Bronchial epithelial cell (primary cell): ENCODE measurements at regions not wholly inside any gene's neighbourhood (a gene's known extent, or its start where the extent isn't known, plus 50 kb on each side); places are given as distances from the start of the nearest gene placed in this dataset.
A peak's percentile ranks its signal among the peaks of the same experiment; 100 is the strongest.

Experiments
- DNase-seq: peaks from one replicate; pipeline ENCODE4 v3.0.0-alpha.2; 2010; ENCODE audit warnings: low read depth
- FAIRE-seq: peaks from 2 replicates; lab custom pipeline; 2011; peaks lifted over from hg19 to GRCh38; lab: Jason Lieb, UNC
- H3K27me3 ChIP-seq: 2 replicates; pipeline ENCODE4 v1.5.1; 2011; ENCODE audit warnings: low read length; ENCODE audit not compliant: control insufficient read depth, insufficient read depth
- H3K36me3 ChIP-seq: 2 replicates; pipeline ENCODE4 v1.5.1; 2011; ENCODE audit warnings: low read length; ENCODE audit not compliant: control insufficient read depth, insufficient read depth
- H3K4me3 ChIP-seq: 2 replicates; pipeline ENCODE4 v1.5.1; 2011; ENCODE audit warnings: mild to moderate bottlenecking, low read depth, low read length, control low read depth
- TF ChIP-seq, protein P1 (sequence below): IDR thresholded peaks from 2 replicates; pipeline ENCODE4 v1.5.1; 2011; ENCODE audit warnings: mild to moderate bottlenecking, moderate library complexity, low read length, control low read depth, inconsistent platforms; ENCODE audit not compliant: insufficient read depth, severe bottlenecking

DNA sequence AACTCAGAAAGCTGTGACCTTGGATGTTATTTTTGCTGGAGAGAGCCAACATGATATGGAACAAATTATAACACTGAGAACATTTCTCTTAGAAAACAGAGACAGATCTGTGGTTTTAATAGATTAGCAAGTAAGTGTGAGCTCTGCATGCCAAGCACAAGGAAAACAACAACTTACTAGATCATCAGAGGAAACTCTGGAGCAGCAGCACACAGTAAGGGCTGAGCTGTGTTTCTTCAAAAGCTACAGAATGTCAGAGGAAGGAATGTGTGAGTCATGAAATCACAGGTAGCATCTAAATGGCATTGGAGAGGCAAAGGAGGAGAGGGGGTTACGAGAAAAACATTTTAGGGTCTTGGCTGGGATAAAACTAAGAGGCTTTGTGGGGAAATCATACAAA lies 283.4 kb upstream of the FZD8 start:
- peak; percentile 37 for DNase-seq
- Histone ChIP-seq H3K36me3 (no peaks in the 10 kb centered on the region), H3K4me3 (no peak overlapping the region), H3K27me3 (no peaks in the 10 kb centered on the region)
- TF ChIP-seq, protein P1, sequence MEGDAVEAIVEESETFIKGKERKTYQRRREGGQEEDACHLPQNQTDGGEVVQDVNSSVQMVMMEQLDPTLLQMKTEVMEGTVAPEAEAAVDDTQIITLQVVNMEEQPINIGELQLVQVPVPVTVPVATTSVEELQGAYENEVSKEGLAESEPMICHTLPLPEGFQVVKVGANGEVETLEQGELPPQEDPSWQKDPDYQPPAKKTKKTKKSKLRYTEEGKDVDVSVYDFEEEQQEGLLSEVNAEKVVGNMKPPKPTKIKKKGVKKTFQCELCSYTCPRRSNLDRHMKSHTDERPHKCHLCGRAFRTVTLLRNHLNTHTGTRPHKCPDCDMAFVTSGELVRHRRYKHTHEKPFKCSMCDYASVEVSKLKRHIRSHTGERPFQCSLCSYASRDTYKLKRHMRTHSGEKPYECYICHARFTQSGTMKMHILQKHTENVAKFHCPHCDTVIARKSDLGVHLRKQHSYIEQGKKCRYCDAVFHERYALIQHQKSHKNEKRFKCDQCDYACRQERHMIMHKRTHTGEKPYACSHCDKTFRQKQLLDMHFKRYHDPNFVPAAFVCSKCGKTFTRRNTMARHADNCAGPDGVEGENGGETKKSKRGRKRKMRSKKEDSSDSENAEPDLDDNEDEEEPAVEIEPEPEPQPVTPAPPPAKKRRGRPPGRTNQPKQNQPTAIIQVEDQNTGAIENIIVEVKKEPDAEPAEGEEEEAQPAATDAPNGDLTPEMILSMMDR, result no peak
- no peak for FAIRE-seq

DNA sequence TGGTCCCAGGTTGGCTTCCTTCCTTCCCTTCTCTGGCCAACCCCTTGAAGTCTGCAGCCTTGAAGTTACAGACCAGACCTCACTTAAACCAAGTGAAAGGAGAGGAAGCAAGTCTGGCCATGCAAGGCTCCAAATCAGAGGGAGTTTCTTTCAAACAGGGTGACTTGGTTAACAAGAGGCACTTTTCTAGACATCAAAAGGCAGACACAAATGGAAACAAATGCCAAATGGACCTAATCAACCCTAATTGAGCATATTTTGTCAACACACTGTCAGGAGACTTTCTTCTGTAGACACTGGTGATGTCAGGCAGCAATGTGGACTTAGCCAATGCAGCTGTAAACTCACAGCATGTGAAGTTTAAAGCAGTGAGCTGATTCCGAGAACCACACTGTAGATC lies 282.7 kb upstream of the FZD8 start:
- FAIRE-seq (no peak), DNase-seq (no peak)
- H3K4me3 ChIP-seq, result no peak overlapping the region
- TF ChIP-seq, protein P1, result no peak
- no peaks in the 10 kb centered on the region for H3K27me3 ChIP-seq
- no peaks in the 10 kb centered on the region for H3K36me3 ChIP-seq

DNA sequence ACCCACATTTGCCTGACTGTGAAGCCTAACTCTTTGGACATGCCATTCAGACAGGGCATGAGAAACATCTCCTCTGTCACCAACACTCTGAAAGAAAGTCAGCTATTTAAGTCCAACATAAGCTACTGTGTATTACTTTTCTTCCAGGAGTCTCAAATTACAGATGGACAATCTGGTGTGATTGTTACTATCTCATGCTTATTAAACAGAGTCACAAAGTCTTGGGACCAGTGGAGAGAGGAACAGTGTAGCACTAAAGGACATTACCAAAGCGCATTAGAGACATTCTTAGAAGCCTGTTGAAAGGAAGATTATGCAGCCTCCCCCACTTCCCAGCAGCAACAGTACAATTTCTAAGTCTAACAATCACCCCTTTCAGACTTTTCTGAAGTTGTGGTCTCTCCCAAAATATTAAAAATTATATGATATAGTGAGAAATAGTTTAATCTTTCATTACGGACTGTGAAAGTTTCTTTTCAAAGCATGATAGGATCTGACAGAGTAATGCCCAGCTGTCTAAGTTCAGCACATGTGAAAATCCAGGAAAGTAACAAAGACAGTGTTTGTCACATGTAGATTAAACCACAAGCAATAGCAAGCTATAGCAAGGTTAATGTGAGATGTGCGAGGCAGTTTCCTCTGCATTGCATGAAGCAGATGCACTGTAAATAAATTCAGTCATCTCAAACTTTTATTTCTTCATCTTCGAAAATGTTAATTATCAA lies 280.9 kb upstream of the FZD8 start:
- FAIRE-seq, result peak; percentile 50
- TF ChIP-seq, protein P1, result no peak
- Histone ChIP-seq H3K4me3 (no peak overlapping the region), H3K27me3 (no peaks in the 10 kb centered on the region), H3K36me3 (no peaks in the 10 kb centered on the region)
- no peak for DNase-seq

DNA sequence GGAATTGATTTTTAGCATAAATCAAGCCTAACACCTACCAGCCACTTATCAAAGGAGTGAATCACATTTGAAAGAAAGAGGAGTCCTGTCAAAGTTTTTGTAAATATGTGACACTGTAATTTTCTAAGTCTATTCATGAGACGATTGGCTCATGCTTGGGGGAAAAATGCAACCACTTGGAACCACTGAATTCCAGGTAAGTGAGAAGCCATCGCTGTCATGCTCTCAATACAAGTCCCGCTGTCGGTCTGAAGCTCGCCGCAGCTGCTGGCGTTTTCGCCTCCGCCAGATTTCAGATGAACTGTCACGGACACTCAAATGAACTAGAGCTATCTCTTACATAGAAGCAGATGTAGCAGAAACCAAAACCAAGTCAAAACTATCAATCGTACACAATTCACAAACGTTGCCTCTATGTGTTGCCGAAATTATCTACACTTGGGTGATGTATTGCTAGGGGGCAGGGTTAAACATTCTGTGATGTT lies 279.8 kb upstream of the FZD8 start:
- Histone ChIP-seq H3K4me3 (no peak overlapping the region), H3K27me3 (no peaks in the 10 kb centered on the region), H3K36me3 (no peaks in the 10 kb centered on the region)
- FAIRE-seq, result no peak
- TF ChIP-seq, protein P1, result no peak
- DNase-seq, result no peak

DNA sequence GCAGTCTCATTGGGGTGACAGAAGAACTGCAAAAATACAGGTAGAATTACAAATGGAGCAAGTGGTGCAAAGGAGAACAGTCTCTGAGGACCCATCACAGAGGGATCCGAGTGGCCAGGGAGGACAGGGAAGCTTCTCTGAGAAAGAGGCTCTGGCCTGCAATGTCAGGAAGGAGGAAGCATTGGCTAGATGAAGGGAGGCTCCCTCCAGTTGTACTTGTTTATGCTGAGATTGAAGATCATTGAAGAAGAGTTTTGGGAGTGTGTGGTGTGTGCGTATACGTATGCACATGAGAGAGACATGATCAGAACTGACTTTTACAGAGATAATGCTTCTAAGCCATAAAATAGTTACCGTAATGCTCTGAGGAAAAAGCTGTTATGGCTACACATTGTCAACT lies 274.7 kb upstream of the FZD8 start:
- DNase-seq (no peak), FAIRE-seq (no peak)
- Histone ChIP-seq H3K27me3 (no peaks in the 10 kb centered on the region), H3K36me3 (no peaks in the 10 kb centered on the region), H3K4me3 (no peak overlapping the region)
- TF ChIP-seq, protein P1, result peak; percentile 28

DNA sequence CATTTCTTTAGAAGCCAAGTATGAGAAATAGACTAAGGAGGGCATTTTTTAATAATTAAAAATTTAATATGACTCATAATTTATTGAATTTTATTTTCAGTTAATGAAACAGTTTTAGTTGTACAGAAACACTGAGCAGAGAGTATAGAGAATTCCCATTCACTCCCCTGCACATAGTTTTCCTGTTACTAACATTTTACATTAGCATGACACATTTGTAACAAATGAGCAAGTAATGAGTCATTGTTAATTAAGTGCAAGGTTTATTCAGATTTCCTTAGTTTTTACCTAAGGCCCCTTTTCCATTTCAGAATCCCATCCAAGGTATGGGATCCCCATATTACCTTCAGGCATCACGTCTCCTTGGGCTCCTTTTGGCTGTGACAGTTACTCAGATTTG lies 271.5 kb upstream of the FZD8 start:
- H3K36me3 ChIP-seq, result no peaks in the 10 kb centered on the region
- FAIRE-seq (no peak), DNase-seq (peak; percentile 94)
- no peaks in the 10 kb centered on the region for H3K27me3 ChIP-seq
- TF ChIP-seq, protein P1, result no peak
- H3K4me3 ChIP-seq, result no peak overlapping the region
